Testis (tissue), 2 donors: ENCODE measurements at regions not wholly inside any gene's neighbourhood (a gene's known extent, or its start where the extent isn't known, plus 50 kb on each side); places are given as distances from the start of the nearest gene placed in this dataset.

Experiments
- DNase-seq: peaks from one replicate; pipeline ENCODE4 v3.0.0-alpha.2; 2019
- H3K27ac ChIP-seq, 2 donors: fragments of 200-600 bp; sonication (generic); one replicate each; pipeline ENCODE4 v1.5.1; 2019
- H3K27me3 ChIP-seq: fragments of 200-600 bp; sonication (generic); one replicate; pipeline ENCODE4 v1.5.1; 2019
- H3K36me3 ChIP-seq: fragments of 200-600 bp; sonication (generic); one replicate; pipeline ENCODE4 v1.5.1; 2017; ENCODE audit warnings: low read depth; ENCODE audit errors: missing control alignments
- H3K4me1 ChIP-seq: fragments of 200-600 bp; sonication (generic); one replicate; pipeline ENCODE4 v1.5.1; 2019
- H3K4me3 ChIP-seq, 2 donors: fragments of 200-600 bp; sonication (generic); one replicate each; pipeline ENCODE4 v1.5.1; 2017 to 2019
- H3K9me3 ChIP-seq: fragments of 200-600 bp; sonication (generic); one replicate; pipeline ENCODE4 v1.5.1; 2017
- POLR2A ChIP-seq: fragments of 450-650 bp; IDR thresholded peaks from one replicate; pipeline ENCODE4 v1.6.1; 2017; ENCODE audit warnings: antibody characterized with exemption, mild to moderate bottlenecking, moderate library complexity
- WGBS, 2 donors: methylation state at CpG; one replicate each; pipeline ENCODE4 v1.1.5; 2018; 5-methylcytosine and 5-hydroxymethylcytosine counted together
- intact Hi-C: fragments of 100-400 bp; cut with DNase I; formaldehyde crosslinking; loops from one replicate; pipeline ENCODE4 v1.15.1; 2023; ENCODE audit warnings: low total_unique reads
- TF ChIP-seq, protein P1 (sequence below), 3 experiments: fragments of 450-650 bp in 2 of 3; fragments of 200-600 bp in 1 of 3; sonication (generic) in 1 of 3; IDR thresholded peaks; one replicate each; pipeline ENCODE4 v1.5.1; 2016 to 2019; ENCODE audit warnings: antibody characterized with exemption in 3 of 3, mild to moderate bottlenecking in 2 of 3, moderate library complexity in 1 of 3

DNA sequence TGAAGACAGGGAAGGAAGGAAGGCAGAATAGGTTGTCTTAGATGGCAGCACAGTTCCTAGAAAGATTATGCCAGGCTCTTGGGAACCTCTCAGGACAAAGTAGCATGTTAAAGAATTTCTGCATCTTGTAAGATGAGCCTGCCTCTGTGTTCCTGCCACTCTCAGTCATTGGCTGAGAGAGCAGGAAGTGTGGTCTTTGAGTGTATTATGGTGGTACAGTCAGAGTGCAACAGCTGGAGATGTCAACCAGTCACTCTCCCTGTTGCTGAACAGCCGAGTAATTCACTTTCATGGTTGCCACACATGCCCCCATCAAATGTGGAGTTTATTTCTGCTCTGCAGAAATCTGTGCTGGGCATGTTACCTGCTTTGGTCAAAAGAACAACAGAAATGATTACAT is 659.6 kb upstream of the RIOK2 start:
- WGBS, 2 donors, result 76 to 96% methylated on average over 1 of the region's 1 CpG
- no peak overlapping the region for H3K27ac ChIP-seq
- intact Hi-C loops, result no loop called here
- TF ChIP-seq POLR2A, result no peak
- TF ChIP-seq, protein P1, sequence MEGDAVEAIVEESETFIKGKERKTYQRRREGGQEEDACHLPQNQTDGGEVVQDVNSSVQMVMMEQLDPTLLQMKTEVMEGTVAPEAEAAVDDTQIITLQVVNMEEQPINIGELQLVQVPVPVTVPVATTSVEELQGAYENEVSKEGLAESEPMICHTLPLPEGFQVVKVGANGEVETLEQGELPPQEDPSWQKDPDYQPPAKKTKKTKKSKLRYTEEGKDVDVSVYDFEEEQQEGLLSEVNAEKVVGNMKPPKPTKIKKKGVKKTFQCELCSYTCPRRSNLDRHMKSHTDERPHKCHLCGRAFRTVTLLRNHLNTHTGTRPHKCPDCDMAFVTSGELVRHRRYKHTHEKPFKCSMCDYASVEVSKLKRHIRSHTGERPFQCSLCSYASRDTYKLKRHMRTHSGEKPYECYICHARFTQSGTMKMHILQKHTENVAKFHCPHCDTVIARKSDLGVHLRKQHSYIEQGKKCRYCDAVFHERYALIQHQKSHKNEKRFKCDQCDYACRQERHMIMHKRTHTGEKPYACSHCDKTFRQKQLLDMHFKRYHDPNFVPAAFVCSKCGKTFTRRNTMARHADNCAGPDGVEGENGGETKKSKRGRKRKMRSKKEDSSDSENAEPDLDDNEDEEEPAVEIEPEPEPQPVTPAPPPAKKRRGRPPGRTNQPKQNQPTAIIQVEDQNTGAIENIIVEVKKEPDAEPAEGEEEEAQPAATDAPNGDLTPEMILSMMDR (IDR thresholded peaks at IDR 0.05), result no peak
- DNase-seq, result no peak
- no peaks in the 10 kb centered on the region for H3K4me1 ChIP-seq
- no peaks in the 10 kb centered on the region for H3K9me3 ChIP-seq
- no peaks in the 10 kb centered on the region for H3K27me3 ChIP-seq
- H3K36me3 ChIP-seq, result no peaks in the 10 kb centered on the region
- H3K4me3 ChIP-seq, result no peak overlapping the region

- DNase-seq, result no peak
- intact Hi-C loops, result no loop called here
- H3K4me3 ChIP-seq, result no peak overlapping the region
- TF ChIP-seq POLR2A, result no peak
- TF ChIP-seq, protein P1 (IDR thresholded peaks at IDR 0.05), result no peak
- no peaks in the 10 kb centered on the region for H3K27me3 ChIP-seq
- H3K27ac ChIP-seq, result no peak overlapping the region
- H3K9me3 ChIP-seq, result no peaks in the 10 kb centered on the region
- H3K36me3 ChIP-seq, result no peaks in the 10 kb centered on the region
- H3K4me1 ChIP-seq, result no peaks in the 10 kb centered on the region
- 68 to 83% methylated on average over 4 of the region's 4 CpGs for WGBS, 2 donors
Observed at GRCh38 chr5:97844797-97845196, 661.8 kb upstream of the RIOK2 start.

GRCh38 chr5:97846643-97847042 is 663.6 kb upstream of the RIOK2 start:
- TF ChIP-seq, protein P1 (IDR thresholded peaks at IDR 0.05), result no peak
- no peak for TF ChIP-seq POLR2A

GRCh38 chr5:97847920-97848631 is 665.0 kb upstream of the RIOK2 start:
- H3K27ac ChIP-seq, result no peak overlapping the region
- H3K27me3 ChIP-seq, result no peaks in the 10 kb centered on the region
- no peak overlapping the region for H3K4me3 ChIP-seq
- no peak for DNase-seq
- H3K36me3 ChIP-seq, result no peaks in the 10 kb centered on the region
- H3K9me3 ChIP-seq, result no peaks in the 10 kb centered on the region
- TF ChIP-seq, protein P1 (IDR thresholded peaks at IDR 0.05), result no peak
- no peak for TF ChIP-seq POLR2A
- 65 to 85% methylated on average over 2 of the region's 2 CpGs for WGBS, 2 donors
- intact Hi-C loops, result no loop called here
- no peaks in the 10 kb centered on the region for H3K4me1 ChIP-seq

More at GRCh38 chr5:97846643-97847042, 663.6 kb upstream of the RIOK2 start:
- Histone ChIP-seq H3K27me3 (no peaks in the 10 kb centered on the region), H3K27ac (no peak overlapping the region), H3K36me3 (no peaks in the 10 kb centered on the region), H3K9me3 (no peaks in the 10 kb centered on the region), H3K4me1 (no peaks in the 10 kb centered on the region), H3K4me3 (no peak overlapping the region)
- intact Hi-C loops, result no loop called here
- DNase-seq, result no peak

DNA sequence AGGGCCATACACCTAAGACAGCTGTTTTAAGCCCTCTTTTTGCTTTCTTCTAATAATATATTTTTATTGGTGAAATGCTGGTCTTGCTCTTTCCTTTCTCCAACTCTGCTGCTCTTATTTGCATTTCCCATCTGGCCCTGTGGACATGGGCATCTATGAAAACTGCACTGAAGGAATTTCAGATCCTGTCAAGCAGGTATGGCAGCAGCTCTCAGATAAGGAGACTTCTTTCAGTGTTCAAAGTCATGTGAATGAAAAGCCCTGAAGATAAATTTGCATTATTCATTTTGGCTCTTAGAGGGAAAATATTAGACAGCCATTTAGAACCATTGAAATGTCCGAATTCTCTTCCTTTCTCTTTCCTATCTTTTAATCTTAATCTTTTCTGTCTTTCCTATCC is 668.0 kb upstream of the RIOK2 start:
- H3K4me1 ChIP-seq, result no peaks in the 10 kb centered on the region
- 88 to 100% methylated on average over 1 of the region's 1 CpG for WGBS, 2 donors
- no peak overlapping the region for H3K4me3 ChIP-seq
- no peak overlapping the region for H3K27ac ChIP-seq
- no peak for DNase-seq
- TF ChIP-seq, protein P1 (IDR thresholded peaks at IDR 0.05), result no peak
- TF ChIP-seq POLR2A, result no peak
- intact Hi-C loops, result no loop called here
- no peaks in the 10 kb centered on the region for H3K27me3 ChIP-seq
- H3K36me3 ChIP-seq, result no peaks in the 10 kb centered on the region
- H3K9me3 ChIP-seq, result no peaks in the 10 kb centered on the region
